ENCODE measurements at regions not wholly inside any gene's neighbourhood (a gene's known extent, or its start where the extent isn't known, plus 50 kb on each side); places are given as distances from the start of the nearest gene placed in this dataset.

GRCh38 chr6:43858161-43859153, 88.4 kb downstream of the VEGFA start:
- TF ChIP-seq, protein P1, sequence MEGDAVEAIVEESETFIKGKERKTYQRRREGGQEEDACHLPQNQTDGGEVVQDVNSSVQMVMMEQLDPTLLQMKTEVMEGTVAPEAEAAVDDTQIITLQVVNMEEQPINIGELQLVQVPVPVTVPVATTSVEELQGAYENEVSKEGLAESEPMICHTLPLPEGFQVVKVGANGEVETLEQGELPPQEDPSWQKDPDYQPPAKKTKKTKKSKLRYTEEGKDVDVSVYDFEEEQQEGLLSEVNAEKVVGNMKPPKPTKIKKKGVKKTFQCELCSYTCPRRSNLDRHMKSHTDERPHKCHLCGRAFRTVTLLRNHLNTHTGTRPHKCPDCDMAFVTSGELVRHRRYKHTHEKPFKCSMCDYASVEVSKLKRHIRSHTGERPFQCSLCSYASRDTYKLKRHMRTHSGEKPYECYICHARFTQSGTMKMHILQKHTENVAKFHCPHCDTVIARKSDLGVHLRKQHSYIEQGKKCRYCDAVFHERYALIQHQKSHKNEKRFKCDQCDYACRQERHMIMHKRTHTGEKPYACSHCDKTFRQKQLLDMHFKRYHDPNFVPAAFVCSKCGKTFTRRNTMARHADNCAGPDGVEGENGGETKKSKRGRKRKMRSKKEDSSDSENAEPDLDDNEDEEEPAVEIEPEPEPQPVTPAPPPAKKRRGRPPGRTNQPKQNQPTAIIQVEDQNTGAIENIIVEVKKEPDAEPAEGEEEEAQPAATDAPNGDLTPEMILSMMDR (IDR thresholded peaks at IDR 0.05): no peak
- TF ChIP-seq POLR2A (IDR thresholded peaks at IDR 0.05) (no peak), POLR2AphosphoS5 (IDR thresholded peaks at IDR 0.05) (no peak)
